HL-60 (cell line): ENCODE measurements at regions not wholly inside any gene's neighbourhood (a gene's known extent, or its start where the extent isn't known, plus 50 kb on each side); places are given as distances from the start of the nearest gene placed in this dataset.

Experiments
- GABPA ChIP-seq: IDR thresholded peaks from 2 replicates; pipeline ENCODE4 v1.6.1; 2012; ENCODE audit warnings: low read depth
- POLR2AphosphoS5 ChIP-seq: IDR thresholded peaks from 2 replicates; pipeline ENCODE4 v1.6.1; 2012; ENCODE audit warnings: low read depth
- SPI1 ChIP-seq: IDR thresholded peaks from 2 replicates; pipeline ENCODE4 v1.6.1; 2012; ENCODE audit warnings: low read depth, mild to moderate bottlenecking, borderline replicate concordance
- TF ChIP-seq, protein P1 (sequence below): IDR thresholded peaks from one replicate; pipeline ENCODE4 v1.5.1; 2011; ENCODE audit warnings: low read length, control low read depth, inconsistent platforms; ENCODE audit not compliant: insufficient read depth
- TF ChIP-seq, protein P2 (sequence below): IDR thresholded peaks from 2 replicates; pipeline ENCODE4 v1.6.1; 2012; ENCODE audit warnings: low read depth; ENCODE audit not compliant: insufficient replicate concordance

DNA sequence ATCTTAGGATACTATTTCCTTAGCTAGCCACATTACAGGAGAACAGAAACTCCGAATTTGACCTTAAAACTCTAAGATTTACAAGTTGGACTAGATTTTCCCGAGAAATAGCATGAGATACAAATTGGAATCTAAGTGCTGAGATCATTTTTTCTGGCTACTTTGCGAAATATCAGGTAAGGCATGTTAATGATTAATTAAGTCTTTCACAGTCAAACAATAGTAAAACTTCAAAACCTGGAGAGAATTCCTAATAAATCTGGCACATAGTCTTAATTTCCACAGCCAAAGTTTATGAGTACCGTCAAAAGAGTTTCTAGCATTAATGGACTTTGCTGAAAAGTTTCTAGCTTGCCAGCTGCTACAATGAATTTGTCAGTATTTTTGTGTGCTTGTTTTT lies 379.5 kb upstream of the TOM1L1 start:
- TF ChIP-seq, protein P1, sequence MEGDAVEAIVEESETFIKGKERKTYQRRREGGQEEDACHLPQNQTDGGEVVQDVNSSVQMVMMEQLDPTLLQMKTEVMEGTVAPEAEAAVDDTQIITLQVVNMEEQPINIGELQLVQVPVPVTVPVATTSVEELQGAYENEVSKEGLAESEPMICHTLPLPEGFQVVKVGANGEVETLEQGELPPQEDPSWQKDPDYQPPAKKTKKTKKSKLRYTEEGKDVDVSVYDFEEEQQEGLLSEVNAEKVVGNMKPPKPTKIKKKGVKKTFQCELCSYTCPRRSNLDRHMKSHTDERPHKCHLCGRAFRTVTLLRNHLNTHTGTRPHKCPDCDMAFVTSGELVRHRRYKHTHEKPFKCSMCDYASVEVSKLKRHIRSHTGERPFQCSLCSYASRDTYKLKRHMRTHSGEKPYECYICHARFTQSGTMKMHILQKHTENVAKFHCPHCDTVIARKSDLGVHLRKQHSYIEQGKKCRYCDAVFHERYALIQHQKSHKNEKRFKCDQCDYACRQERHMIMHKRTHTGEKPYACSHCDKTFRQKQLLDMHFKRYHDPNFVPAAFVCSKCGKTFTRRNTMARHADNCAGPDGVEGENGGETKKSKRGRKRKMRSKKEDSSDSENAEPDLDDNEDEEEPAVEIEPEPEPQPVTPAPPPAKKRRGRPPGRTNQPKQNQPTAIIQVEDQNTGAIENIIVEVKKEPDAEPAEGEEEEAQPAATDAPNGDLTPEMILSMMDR = no peak
- TF ChIP-seq, protein P2, sequence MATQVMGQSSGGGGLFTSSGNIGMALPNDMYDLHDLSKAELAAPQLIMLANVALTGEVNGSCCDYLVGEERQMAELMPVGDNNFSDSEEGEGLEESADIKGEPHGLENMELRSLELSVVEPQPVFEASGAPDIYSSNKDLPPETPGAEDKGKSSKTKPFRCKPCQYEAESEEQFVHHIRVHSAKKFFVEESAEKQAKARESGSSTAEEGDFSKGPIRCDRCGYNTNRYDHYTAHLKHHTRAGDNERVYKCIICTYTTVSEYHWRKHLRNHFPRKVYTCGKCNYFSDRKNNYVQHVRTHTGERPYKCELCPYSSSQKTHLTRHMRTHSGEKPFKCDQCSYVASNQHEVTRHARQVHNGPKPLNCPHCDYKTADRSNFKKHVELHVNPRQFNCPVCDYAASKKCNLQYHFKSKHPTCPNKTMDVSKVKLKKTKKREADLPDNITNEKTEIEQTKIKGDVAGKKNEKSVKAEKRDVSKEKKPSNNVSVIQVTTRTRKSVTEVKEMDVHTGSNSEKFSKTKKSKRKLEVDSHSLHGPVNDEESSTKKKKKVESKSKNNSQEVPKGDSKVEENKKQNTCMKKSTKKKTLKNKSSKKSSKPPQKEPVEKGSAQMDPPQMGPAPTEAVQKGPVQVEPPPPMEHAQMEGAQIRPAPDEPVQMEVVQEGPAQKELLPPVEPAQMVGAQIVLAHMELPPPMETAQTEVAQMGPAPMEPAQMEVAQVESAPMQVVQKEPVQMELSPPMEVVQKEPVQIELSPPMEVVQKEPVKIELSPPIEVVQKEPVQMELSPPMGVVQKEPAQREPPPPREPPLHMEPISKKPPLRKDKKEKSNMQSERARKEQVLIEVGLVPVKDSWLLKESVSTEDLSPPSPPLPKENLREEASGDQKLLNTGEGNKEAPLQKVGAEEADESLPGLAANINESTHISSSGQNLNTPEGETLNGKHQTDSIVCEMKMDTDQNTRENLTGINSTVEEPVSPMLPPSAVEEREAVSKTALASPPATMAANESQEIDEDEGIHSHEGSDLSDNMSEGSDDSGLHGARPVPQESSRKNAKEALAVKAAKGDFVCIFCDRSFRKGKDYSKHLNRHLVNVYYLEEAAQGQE = no peak
- TF ChIP-seq POLR2AphosphoS5 (no peak), GABPA (no peak), SPI1 (no peak)
